ENCODE measurements at regions not wholly inside any gene's neighbourhood (a gene's known extent, or its start where the extent isn't known, plus 50 kb on each side); places are given as distances from the start of the nearest gene placed in this dataset.

DNA sequence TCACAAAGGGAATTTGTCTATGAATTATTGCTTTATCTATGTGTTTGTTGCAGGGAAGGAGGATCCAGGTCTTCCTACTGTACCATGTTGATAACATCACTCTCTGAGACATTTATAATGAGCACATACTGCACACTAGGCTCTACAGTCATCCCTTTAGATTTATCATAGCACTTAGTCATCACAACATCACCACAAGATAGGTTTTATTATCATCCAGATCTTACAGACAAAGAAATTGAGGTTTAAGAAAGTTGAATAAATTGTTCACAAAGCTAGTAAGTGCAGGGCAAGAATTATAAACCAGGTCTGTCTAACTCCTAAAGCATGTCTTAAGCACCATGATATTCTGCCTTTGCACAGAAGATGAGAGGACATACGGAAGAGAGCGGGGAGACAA is 121.1 kb upstream of the ST6GALNAC5 start:
- Histone ChIP-seq H4K20me1 (ENCODE audit: insufficient read depth) (no peaks in the 10 kb centered on the region), H3K9ac (ENCODE audit: low read length) (no peak overlapping the region), H2AFZ (ENCODE audit: low read depth, low read length, poor library complexity, severe bottlenecking) (no peak overlapping the region), H3K9me2 (ENCODE audit: insufficient read depth) (no peaks in the 10 kb centered on the region), H3K4me1 (ENCODE audit: control insufficient read depth in 1 of 2, insufficient read depth in 2 of 2, low read length in 2 of 2) (no peaks in the 10 kb centered on the region), H3K9me3 (ENCODE audit: control insufficient read depth in 1 of 2, insufficient read depth in 1 of 2, low read depth in 1 of 2, low read length in 2 of 2) (no peaks in the 10 kb centered on the region), H3K4me3 (replicated peaks in 1 of 2; ENCODE audit: low read depth in 1 of 2, low read length in 2 of 2) (no peak overlapping the region), H3K79me2 (ENCODE audit: insufficient read depth, low read length) (no peaks in the 10 kb centered on the region), H3K27me3 (ENCODE audit: insufficient read depth, low read length) (no peaks in the 10 kb centered on the region), H3K36me3 (ENCODE audit: control insufficient read depth in 1 of 2, insufficient read depth in 2 of 2, low read length in 2 of 2) (no peaks in the 10 kb centered on the region), H3K27ac (ENCODE audit: low read depth, low read length) (no peak overlapping the region), H3K4me2 (ENCODE audit: low read length) (no peak overlapping the region)
- ChIA-PET POLR2A (no interaction called here), CTCF (no interaction called here), RAD21 (ENCODE audit: low non-redundant PET in 1 of 2, low total read pairs in 2 of 2, uncharacterized antibody in 2 of 2, unreplicated experiment in 2 of 2) (no interaction called here)
- TF ChIP-seq, protein P1, sequence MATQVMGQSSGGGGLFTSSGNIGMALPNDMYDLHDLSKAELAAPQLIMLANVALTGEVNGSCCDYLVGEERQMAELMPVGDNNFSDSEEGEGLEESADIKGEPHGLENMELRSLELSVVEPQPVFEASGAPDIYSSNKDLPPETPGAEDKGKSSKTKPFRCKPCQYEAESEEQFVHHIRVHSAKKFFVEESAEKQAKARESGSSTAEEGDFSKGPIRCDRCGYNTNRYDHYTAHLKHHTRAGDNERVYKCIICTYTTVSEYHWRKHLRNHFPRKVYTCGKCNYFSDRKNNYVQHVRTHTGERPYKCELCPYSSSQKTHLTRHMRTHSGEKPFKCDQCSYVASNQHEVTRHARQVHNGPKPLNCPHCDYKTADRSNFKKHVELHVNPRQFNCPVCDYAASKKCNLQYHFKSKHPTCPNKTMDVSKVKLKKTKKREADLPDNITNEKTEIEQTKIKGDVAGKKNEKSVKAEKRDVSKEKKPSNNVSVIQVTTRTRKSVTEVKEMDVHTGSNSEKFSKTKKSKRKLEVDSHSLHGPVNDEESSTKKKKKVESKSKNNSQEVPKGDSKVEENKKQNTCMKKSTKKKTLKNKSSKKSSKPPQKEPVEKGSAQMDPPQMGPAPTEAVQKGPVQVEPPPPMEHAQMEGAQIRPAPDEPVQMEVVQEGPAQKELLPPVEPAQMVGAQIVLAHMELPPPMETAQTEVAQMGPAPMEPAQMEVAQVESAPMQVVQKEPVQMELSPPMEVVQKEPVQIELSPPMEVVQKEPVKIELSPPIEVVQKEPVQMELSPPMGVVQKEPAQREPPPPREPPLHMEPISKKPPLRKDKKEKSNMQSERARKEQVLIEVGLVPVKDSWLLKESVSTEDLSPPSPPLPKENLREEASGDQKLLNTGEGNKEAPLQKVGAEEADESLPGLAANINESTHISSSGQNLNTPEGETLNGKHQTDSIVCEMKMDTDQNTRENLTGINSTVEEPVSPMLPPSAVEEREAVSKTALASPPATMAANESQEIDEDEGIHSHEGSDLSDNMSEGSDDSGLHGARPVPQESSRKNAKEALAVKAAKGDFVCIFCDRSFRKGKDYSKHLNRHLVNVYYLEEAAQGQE (IDR thresholded peaks at IDR 0.05; ENCODE audit: low read depth) = no peak
- TF ChIP-seq, protein P2, sequence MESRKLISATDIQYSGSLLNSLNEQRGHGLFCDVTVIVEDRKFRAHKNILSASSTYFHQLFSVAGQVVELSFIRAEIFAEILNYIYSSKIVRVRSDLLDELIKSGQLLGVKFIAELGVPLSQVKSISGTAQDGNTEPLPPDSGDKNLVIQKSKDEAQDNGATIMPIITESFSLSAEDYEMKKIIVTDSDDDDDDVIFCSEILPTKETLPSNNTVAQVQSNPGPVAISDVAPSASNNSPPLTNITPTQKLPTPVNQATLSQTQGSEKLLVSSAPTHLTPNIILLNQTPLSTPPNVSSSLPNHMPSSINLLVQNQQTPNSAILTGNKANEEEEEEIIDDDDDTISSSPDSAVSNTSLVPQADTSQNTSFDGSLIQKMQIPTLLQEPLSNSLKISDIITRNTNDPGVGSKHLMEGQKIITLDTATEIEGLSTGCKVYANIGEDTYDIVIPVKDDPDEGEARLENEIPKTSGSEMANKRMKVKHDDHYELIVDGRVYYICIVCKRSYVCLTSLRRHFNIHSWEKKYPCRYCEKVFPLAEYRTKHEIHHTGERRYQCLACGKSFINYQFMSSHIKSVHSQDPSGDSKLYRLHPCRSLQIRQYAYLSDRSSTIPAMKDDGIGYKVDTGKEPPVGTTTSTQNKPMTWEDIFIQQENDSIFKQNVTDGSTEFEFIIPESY (IDR thresholded peaks at IDR 0.05; ENCODE audit: extremely low read depth, insufficient replicate concordance, low read length) = no peak
- TF ChIP-seq CBX3 (IDR thresholded peaks at IDR 0.05; ENCODE audit: low read depth) = no peak
- TF ChIP-seq, protein P3, sequence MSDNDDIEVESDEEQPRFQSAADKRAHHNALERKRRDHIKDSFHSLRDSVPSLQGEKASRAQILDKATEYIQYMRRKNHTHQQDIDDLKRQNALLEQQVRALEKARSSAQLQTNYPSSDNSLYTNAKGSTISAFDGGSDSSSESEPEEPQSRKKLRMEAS (IDR thresholded peaks at IDR 0.05) = no peak
- no peak for TF ChIP-seq JUND (IDR thresholded peaks at IDR 0.05)
- no peak for TF ChIP-seq EZH2 (IDR thresholded peaks at IDR 0.05)
- TF ChIP-seq ZFX (IDR thresholded peaks at IDR 0.05) = no peak
- TF ChIP-seq ZNF274 (IDR thresholded peaks at IDR 0.05; ENCODE audit: low read depth, low read length) = no peak
- TF ChIP-seq FOSL1 (IDR thresholded peaks at IDR 0.05; ENCODE audit: low read depth) = no peak
- no peak for DNase-seq (ENCODE audit: low read depth, low spot score)
- no peak for ATAC-seq
- intact Hi-C loops (cut with micrococcal nuclease) = no loop called here
- BruUV-seq (replicated peaks) = no TSS peak

Data from HCT116 (cell line).